ENCODE measurements at regions not wholly inside any gene's neighbourhood (a gene's known extent, or its start where the extent isn't known, plus 50 kb on each side); places are given as distances from the start of the nearest gene placed in this dataset.
A peak's percentile ranks its signal among the peaks of the same experiment; 100 is the strongest.

GRCh38 chr10:128316925-128317324 is 190.7 kb upstream of the MKI67 start:
- DNase-seq = no peak

- DNase-seq = no peak
Observed at GRCh38 chr10:128318366-128318765, 192.1 kb upstream of the MKI67 start.

GRCh38 chr10:128318913-128319312 is 192.7 kb upstream of the MKI67 start:
- DNase-seq = no peak

- DNase-seq = no peak
Observed at GRCh38 chr10:128322106-128322505, 195.9 kb upstream of the MKI67 start.

GRCh38 chr10:128322950-128323349 is 196.7 kb upstream of the MKI67 start:
- no peak for DNase-seq

- no peak for DNase-seq
Observed at GRCh38 chr10:128324058-128324827, 198.0 kb upstream of the MKI67 start.

GRCh38 chr10:128325788-128326187 is 199.6 kb upstream of the MKI67 start:
- no peak for DNase-seq

- DNase-seq = no peak
Observed at GRCh38 chr10:128326251-128326650, 200.0 kb upstream of the MKI67 start.

GRCh38 chr10:128326851-128327250 is 200.6 kb upstream of the MKI67 start:
- no peak for DNase-seq

- no peak for DNase-seq
Observed at GRCh38 chr10:128336401-128336800, 210.2 kb upstream of the MKI67 start.

- DNase-seq = peak in 2 of 14 donors; percentile 2 to 4
Observed at GRCh38 chr10:128337860-128338378, 211.7 kb upstream of the MKI67 start.

GRCh38 chr10:128338951-128339350 is 212.7 kb upstream of the MKI67 start:
- DNase-seq = no peak

- DNase-seq = no peak
Observed at GRCh38 chr10:128339753-128340152, 213.5 kb upstream of the MKI67 start.

- no peak for DNase-seq
Observed at GRCh38 chr10:128345353-128345752, 219.1 kb upstream of the MKI67 start.

- DNase-seq = no peak
Observed at GRCh38 chr10:128360783-128361182, 234.6 kb upstream of the MKI67 start.

- DNase-seq = no peak
Observed at GRCh38 chr10:128361487-128361886, 235.3 kb upstream of the MKI67 start.

- DNase-seq = no peak
Observed at GRCh38 chr10:128362514-128362913, 236.3 kb upstream of the MKI67 start.

- DNase-seq = no peak
Observed at GRCh38 chr10:128364631-128365030, 238.4 kb upstream of the MKI67 start.

- no peak for DNase-seq
Observed at GRCh38 chr10:128365156-128365725, 239.0 kb upstream of the MKI67 start.

- no peak for DNase-seq
Observed at GRCh38 chr10:128367807-128368206, 241.6 kb upstream of the MKI67 start.

GRCh38 chr10:128369101-128369650 is 243.0 kb upstream of the MKI67 start:
- no peak for DNase-seq

GRCh38 chr10:128373071-128373749 is 247.0 kb upstream of the MKI67 start:
- no peak for DNase-seq

- no peak for DNase-seq
Observed at GRCh38 chr10:128373831-128374230, 247.6 kb upstream of the MKI67 start.
